ENCODE measurements at regions not wholly inside any gene's neighbourhood (a gene's known extent, or its start where the extent isn't known, plus 50 kb on each side); places are given as distances from the start of the nearest gene placed in this dataset.

GRCh38 chr21:27761623-27762022 is 794.7 kb upstream of the ADAMTS5 start:
- TF ChIP-seq, protein P1, sequence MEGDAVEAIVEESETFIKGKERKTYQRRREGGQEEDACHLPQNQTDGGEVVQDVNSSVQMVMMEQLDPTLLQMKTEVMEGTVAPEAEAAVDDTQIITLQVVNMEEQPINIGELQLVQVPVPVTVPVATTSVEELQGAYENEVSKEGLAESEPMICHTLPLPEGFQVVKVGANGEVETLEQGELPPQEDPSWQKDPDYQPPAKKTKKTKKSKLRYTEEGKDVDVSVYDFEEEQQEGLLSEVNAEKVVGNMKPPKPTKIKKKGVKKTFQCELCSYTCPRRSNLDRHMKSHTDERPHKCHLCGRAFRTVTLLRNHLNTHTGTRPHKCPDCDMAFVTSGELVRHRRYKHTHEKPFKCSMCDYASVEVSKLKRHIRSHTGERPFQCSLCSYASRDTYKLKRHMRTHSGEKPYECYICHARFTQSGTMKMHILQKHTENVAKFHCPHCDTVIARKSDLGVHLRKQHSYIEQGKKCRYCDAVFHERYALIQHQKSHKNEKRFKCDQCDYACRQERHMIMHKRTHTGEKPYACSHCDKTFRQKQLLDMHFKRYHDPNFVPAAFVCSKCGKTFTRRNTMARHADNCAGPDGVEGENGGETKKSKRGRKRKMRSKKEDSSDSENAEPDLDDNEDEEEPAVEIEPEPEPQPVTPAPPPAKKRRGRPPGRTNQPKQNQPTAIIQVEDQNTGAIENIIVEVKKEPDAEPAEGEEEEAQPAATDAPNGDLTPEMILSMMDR (IDR thresholded peaks at IDR 0.05), result no peak
- TF ChIP-seq POLR2A (IDR thresholded peaks at IDR 0.05), result no peak
